Activated naive CD8-positive, alpha-beta T cell (primary cell): ENCODE measurements at regions not wholly inside any gene's neighbourhood (a gene's known extent, or its start where the extent isn't known, plus 50 kb on each side); places are given as distances from the start of the nearest gene placed in this dataset.

Experiments
- H3K27ac Mint-ChIP-seq: one replicate; pipeline ENCODE4 v1.8.0; 2021; ENCODE audit warnings: mixed read lengths
- H3K27me3 Mint-ChIP-seq: one replicate; pipeline ENCODE4 v1.8.0; 2021; ENCODE audit warnings: mixed read lengths
- H3K36me3 Mint-ChIP-seq: one replicate; pipeline ENCODE4 v1.8.0; 2021; ENCODE audit warnings: mixed read lengths
- H3K4me1 Mint-ChIP-seq: one replicate; pipeline ENCODE4 v1.8.0; 2021; ENCODE audit warnings: low read depth, mixed read lengths
- H3K4me3 Mint-ChIP-seq: one replicate; pipeline ENCODE4 v1.8.0; 2021; ENCODE audit warnings: mild to moderate bottlenecking, mixed read lengths
- H3K9me3 Mint-ChIP-seq: one replicate; pipeline ENCODE4 v1.8.0; 2021; ENCODE audit warnings: low read depth, mixed read lengths

- peaks cover 6% of the 10 kb centered on the region for H3K27me3 Mint-ChIP-seq
- no peak overlapping the region for H3K27ac Mint-ChIP-seq
- no peaks in the 10 kb centered on the region for H3K9me3 Mint-ChIP-seq
- no peak overlapping the region for H3K4me3 Mint-ChIP-seq
- no peaks in the 10 kb centered on the region for H3K4me1 Mint-ChIP-seq
- H3K36me3 Mint-ChIP-seq = no peaks in the 10 kb centered on the region
Observed at GRCh38 chr4:24237709-24238108, 346.6 kb downstream of the DHX15 start.

GRCh38 chr4:24236532-24236931, 346.7 kb upstream of the PPARGC1A start:
- H3K27me3 Mint-ChIP-seq = no peaks in the 10 kb centered on the region
- no peaks in the 10 kb centered on the region for H3K36me3 Mint-ChIP-seq
- no peak overlapping the region for H3K4me3 Mint-ChIP-seq
- H3K9me3 Mint-ChIP-seq = no peaks in the 10 kb centered on the region
- no peaks in the 10 kb centered on the region for H3K4me1 Mint-ChIP-seq
- H3K27ac Mint-ChIP-seq = no peak overlapping the region

- Mint-ChIP-seq H3K9me3 (no peaks in the 10 kb centered on the region), H3K4me1 (no peaks in the 10 kb centered on the region), H3K4me3 (no peak overlapping the region), H3K27ac (no peak overlapping the region), H3K27me3 (no peaks in the 10 kb centered on the region), H3K36me3 (no peaks in the 10 kb centered on the region)
Observed at GRCh38 chr4:24236120-24236519, 346.3 kb upstream of the PPARGC1A start.

- Mint-ChIP-seq H3K36me3 (no peaks in the 10 kb centered on the region), H3K9me3 (no peaks in the 10 kb centered on the region), H3K27me3 (no peaks in the 10 kb centered on the region)
Observed at GRCh38 chr4:24235618-24236017, 345.8 kb upstream of the PPARGC1A start.

GRCh38 chr4:24234288-24234848, 344.5 kb upstream of the PPARGC1A start:
- no peaks in the 10 kb centered on the region for H3K4me1 Mint-ChIP-seq
- H3K4me3 Mint-ChIP-seq = no peak overlapping the region
- H3K27ac Mint-ChIP-seq = no peak overlapping the region
- no peaks in the 10 kb centered on the region for H3K36me3 Mint-ChIP-seq
- no peaks in the 10 kb centered on the region for H3K27me3 Mint-ChIP-seq
- no peaks in the 10 kb centered on the region for H3K9me3 Mint-ChIP-seq

More at GRCh38 chr4:24235618-24236017, 345.8 kb upstream of the PPARGC1A start:
- H3K4me3 Mint-ChIP-seq = no peak overlapping the region
- no peak overlapping the region for H3K27ac Mint-ChIP-seq
- no peaks in the 10 kb centered on the region for H3K4me1 Mint-ChIP-seq

GRCh38 chr4:24230955-24231354, 341.1 kb upstream of the PPARGC1A start:
- Mint-ChIP-seq H3K27me3 (no peaks in the 10 kb centered on the region), H3K9me3 (no peaks in the 10 kb centered on the region), H3K27ac (no peak overlapping the region), H3K4me1 (no peaks in the 10 kb centered on the region), H3K4me3 (no peak overlapping the region), H3K36me3 (no peaks in the 10 kb centered on the region)

- Mint-ChIP-seq H3K27ac (no peak overlapping the region), H3K4me3 (no peak overlapping the region), H3K9me3 (no peaks in the 10 kb centered on the region), H3K4me1 (no peaks in the 10 kb centered on the region), H3K36me3 (no peaks in the 10 kb centered on the region), H3K27me3 (no peaks in the 10 kb centered on the region)
Observed at GRCh38 chr4:24229978-24230377, 340.1 kb upstream of the PPARGC1A start.

GRCh38 chr4:24228692-24229091, 338.8 kb upstream of the PPARGC1A start:
- H3K4me1 Mint-ChIP-seq = no peaks in the 10 kb centered on the region
- no peaks in the 10 kb centered on the region for H3K27me3 Mint-ChIP-seq
- H3K9me3 Mint-ChIP-seq = peaks cover 11% of the 10 kb centered on the region
- H3K4me3 Mint-ChIP-seq = no peak overlapping the region
- no peaks in the 10 kb centered on the region for H3K36me3 Mint-ChIP-seq
- H3K27ac Mint-ChIP-seq = no peak overlapping the region

- no peaks in the 10 kb centered on the region for H3K4me1 Mint-ChIP-seq
- no peak overlapping the region for H3K27ac Mint-ChIP-seq
- peaks cover 13% of the 10 kb centered on the region for H3K9me3 Mint-ChIP-seq
Observed at GRCh38 chr4:24226667-24227066, 336.8 kb upstream of the PPARGC1A start.

GRCh38 chr4:24226023-24226422, 336.2 kb upstream of the PPARGC1A start:
- Mint-ChIP-seq H3K27me3 (no peaks in the 10 kb centered on the region), H3K9me3 (peaks cover 13% of the 10 kb centered on the region), H3K27ac (no peak overlapping the region), H3K4me3 (no peak overlapping the region), H3K4me1 (no peaks in the 10 kb centered on the region), H3K36me3 (no peaks in the 10 kb centered on the region)

More at GRCh38 chr4:24226667-24227066, 336.8 kb upstream of the PPARGC1A start:
- no peaks in the 10 kb centered on the region for H3K36me3 Mint-ChIP-seq
- no peaks in the 10 kb centered on the region for H3K27me3 Mint-ChIP-seq
- H3K4me3 Mint-ChIP-seq = no peak overlapping the region

GRCh38 chr4:24224446-24224845, 334.6 kb upstream of the PPARGC1A start:
- no peak overlapping the region for H3K27ac Mint-ChIP-seq

GRCh38 chr4:24219209-24219608, 329.4 kb upstream of the PPARGC1A start:
- Mint-ChIP-seq H3K4me1 (no peaks in the 10 kb centered on the region), H3K27ac (no peak overlapping the region), H3K4me3 (no peak overlapping the region), H3K36me3 (no peaks in the 10 kb centered on the region), H3K9me3 (peaks cover 6% of the 10 kb centered on the region), H3K27me3 (no peaks in the 10 kb centered on the region)

More at GRCh38 chr4:24224446-24224845, 334.6 kb upstream of the PPARGC1A start:
- H3K9me3 Mint-ChIP-seq = peaks cover 13% of the 10 kb centered on the region
- H3K4me1 Mint-ChIP-seq = no peaks in the 10 kb centered on the region
- H3K4me3 Mint-ChIP-seq = no peak overlapping the region
- H3K27me3 Mint-ChIP-seq = no peaks in the 10 kb centered on the region
- no peaks in the 10 kb centered on the region for H3K36me3 Mint-ChIP-seq

- H3K27me3 Mint-ChIP-seq = peaks cover 2% of the 10 kb centered on the region
- no peaks in the 10 kb centered on the region for H3K36me3 Mint-ChIP-seq
Observed at GRCh38 chr4:24218566-24218965, 328.7 kb upstream of the PPARGC1A start.

GRCh38 chr4:24214796-24215195, 324.9 kb upstream of the PPARGC1A start:
- H3K27ac Mint-ChIP-seq = no peak overlapping the region
- no peaks in the 10 kb centered on the region for H3K9me3 Mint-ChIP-seq
- no peaks in the 10 kb centered on the region for H3K36me3 Mint-ChIP-seq
- H3K4me3 Mint-ChIP-seq = no peak overlapping the region
- H3K27me3 Mint-ChIP-seq = peaks cover 2% of the 10 kb centered on the region
- H3K4me1 Mint-ChIP-seq = no peaks in the 10 kb centered on the region

More at GRCh38 chr4:24218566-24218965, 328.7 kb upstream of the PPARGC1A start:
- H3K9me3 Mint-ChIP-seq = peaks cover under 1% of the 10 kb centered on the region
- H3K27ac Mint-ChIP-seq = no peak overlapping the region
- H3K4me1 Mint-ChIP-seq = no peaks in the 10 kb centered on the region
- H3K4me3 Mint-ChIP-seq = no peak overlapping the region

- no peaks in the 10 kb centered on the region for H3K4me1 Mint-ChIP-seq
- no peak overlapping the region for H3K4me3 Mint-ChIP-seq
- H3K27me3 Mint-ChIP-seq = peaks cover 2% of the 10 kb centered on the region
- no peaks in the 10 kb centered on the region for H3K36me3 Mint-ChIP-seq
- no peak overlapping the region for H3K27ac Mint-ChIP-seq
- no peaks in the 10 kb centered on the region for H3K9me3 Mint-ChIP-seq
Observed at GRCh38 chr4:24213961-24214360, 324.1 kb upstream of the PPARGC1A start.

- H3K27me3 Mint-ChIP-seq = peaks cover 2% of the 10 kb centered on the region
- no peaks in the 10 kb centered on the region for H3K4me1 Mint-ChIP-seq
- H3K36me3 Mint-ChIP-seq = no peaks in the 10 kb centered on the region
- H3K9me3 Mint-ChIP-seq = no peaks in the 10 kb centered on the region
- no peak overlapping the region for H3K4me3 Mint-ChIP-seq
- no peak overlapping the region for H3K27ac Mint-ChIP-seq
Observed at GRCh38 chr4:24212642-24213041, 322.8 kb upstream of the PPARGC1A start.
